GM12878 (cell line): ENCODE measurements at regions not wholly inside any gene's neighbourhood (a gene's known extent, or its start where the extent isn't known, plus 50 kb on each side); places are given as distances from the start of the nearest gene placed in this dataset.

ENCODE experiments used
- ATAC-seq: fragments of 200-7000 bp; cut with Tn5 transposase; 3 replicates; pipeline ENCODE4 v1.9.1; 2020; ENCODE audit warnings: mild to moderate bottlenecking, moderate library complexity
- BruUV-seq: library from RNA; stranded (reverse); fragments of 400-500 nt; replicated peaks from 2 replicates; lab custom pipeline; 2021; lab: Mats Ljungman, UMichigan
- CTCF ChIA-PET: fragments of 300-600 bp; sonication (Branson Sonifier 250); formaldehyde crosslinking; extraction: SDS; loops from one replicate; lab custom pipeline; 2021; ENCODE audit warnings: inconsistent platforms; lab: Yijun Ruan, JAX
- POLR2A ChIA-PET: fragments of 350-600 bp; formaldehyde crosslinking; extraction: SDS; loops from one replicate; lab custom pipeline; 2021; ENCODE audit warnings: inconsistent platforms; lab: Charles Lee
- RAD21 ChIA-PET: fragments of 300-600 bp; sonication (Branson Sonifier 250); formaldehyde crosslinking; loops from one replicate; lab custom pipeline; 2023; ENCODE audit warnings: antibody characterized with exemption; ENCODE audit not compliant: unreplicated experiment; lab: Charles Lee
- SMC1A ChIA-PET: fragments of 300-600 bp; sonication (Branson Sonifier 250); formaldehyde crosslinking; loops from one replicate; lab custom pipeline; 2023; ENCODE audit not compliant: unreplicated experiment, uncharacterized antibody; lab: Charles Lee
- DNase-seq: peaks from one replicate; pipeline ENCODE4 v3.0.0-alpha.2; 2011; ENCODE audit warnings: low read depth, low spot score
- FAIRE-seq: peaks from 3 replicates; lab custom pipeline; 2011; peaks lifted over from hg19 to GRCh38; lab: Jason Lieb, UNC
- H2AFZ ChIP-seq: 2 replicates; pipeline ENCODE4 v1.6.0; 2011; ENCODE audit warnings: low read depth, low read length, control low read depth; ENCODE audit not compliant: control insufficient read depth
- H3K27ac ChIP-seq: 2 replicates; pipeline ENCODE4 v1.5.1; 2011; ENCODE audit warnings: control low read depth; ENCODE audit not compliant: control insufficient read depth, insufficient read depth
- H3K27me3 ChIP-seq, 2 experiments: replicated peaks in 1 of 2; 2 replicates each; pipeline versions ENCODE4 v1.6.0 to v1.6.1; 2011; ENCODE audit warnings: low read length in 1 of 2; ENCODE audit not compliant: control insufficient read depth in 2 of 2, insufficient read depth in 2 of 2
- H3K36me3 ChIP-seq, 2 experiments: 2 replicates each; pipeline ENCODE4 v1.5.1; 2011; ENCODE audit warnings: low read length in 1 of 2; ENCODE audit not compliant: control insufficient read depth in 2 of 2, insufficient read depth in 2 of 2
- H3K4me1 ChIP-seq: 2 replicates; pipeline ENCODE4 v1.6.1; 2011; ENCODE audit warnings: mild to moderate bottlenecking, low read length, moderate library complexity, mixed read lengths; ENCODE audit not compliant: control insufficient read depth, insufficient read depth
- H3K4me2 ChIP-seq: 2 replicates; pipeline ENCODE4 v1.6.0; 2011; ENCODE audit warnings: control low read depth; ENCODE audit not compliant: control insufficient read depth, insufficient read depth
- H3K4me3 ChIP-seq: fragments of 200-600 bp; sonication (generic); 2 replicates; pipeline ENCODE4 v1.5.1; 2016
- H3K79me2 ChIP-seq: 2 replicates; pipeline ENCODE4 v1.6.0; 2011; ENCODE audit warnings: low read length; ENCODE audit not compliant: control insufficient read depth, insufficient read depth
- H3K9ac ChIP-seq: 2 replicates; pipeline ENCODE4 v1.8.0; 2011; ENCODE audit warnings: low read length, control low read depth, mixed read lengths; ENCODE audit not compliant: control insufficient read depth, insufficient read depth
- H3K9me3 ChIP-seq: replicated peaks from 3 replicates; pipeline ENCODE4 v1.5.1; 2011; ENCODE audit warnings: mild to moderate bottlenecking, low read length; ENCODE audit not compliant: control insufficient read depth, insufficient read depth
- H4K20me1 ChIP-seq: 2 replicates; pipeline ENCODE4 v1.6.0; 2011; ENCODE audit not compliant: control insufficient read depth, insufficient read depth
- CEBPB ChIP-seq, 2 experiments: fragments of 150-350 bp in 1 of 2; IDR thresholded peaks; 2 replicates each; pipeline ENCODE4 v1.6.1; 2012 to 2014; ENCODE audit warnings: low read depth in 2 of 2, low read length in 2 of 2, borderline replicate concordance in 1 of 2, inconsistent platforms in 1 of 2
- FOXM1 ChIP-seq: IDR thresholded peaks from 2 replicates; pipeline ENCODE4 v1.6.1; 2012; ENCODE audit warnings: low read depth, mild to moderate bottlenecking, inconsistent platforms, low read length, moderate library complexity
- NFIC ChIP-seq: IDR thresholded peaks from 2 replicates; pipeline ENCODE4 v1.6.1; 2012; ENCODE audit warnings: low read depth, mild to moderate bottlenecking, inconsistent platforms, low read length, moderate library complexity
- SUZ12 ChIP-seq: fragments of 200-600 bp; sonication (generic); IDR thresholded peaks from one replicate; pipeline ENCODE4 v1.6.1; 2018; ENCODE audit warnings: antibody characterized with exemption, mild to moderate bottlenecking; ENCODE audit not compliant: unreplicated experiment
- YBX1 ChIP-seq: fragments of 450-650 bp; IDR thresholded peaks from 2 replicates; pipeline ENCODE4 v1.6.1; 2016; ENCODE audit warnings: antibody characterized with exemption
- ZNF24 ChIP-seq: fragments of 450-650 bp; IDR thresholded peaks from 2 replicates; pipeline ENCODE4 v1.6.1; 2017; ENCODE audit warnings: antibody characterized with exemption, mild to moderate bottlenecking
- ZNF622 ChIP-seq: fragments of 450-650 bp; IDR thresholded peaks from 2 replicates; pipeline ENCODE4 v1.6.1; 2017; ENCODE audit warnings: mild to moderate bottlenecking, inconsistent platforms
- WGBS: methylation state at CpG from one replicate; pipeline ENCODE4 v1.1.6; 2016; ENCODE audit warnings: low lambda C conversion rate; ENCODE audit not compliant: insufficient replicate concordance, insufficient coverage; ENCODE audit errors: missing lambda C conversion rate; 5-methylcytosine and 5-hydroxymethylcytosine counted together
- in situ Hi-C: fragments of 300-500 bp; cut with MboI; formaldehyde crosslinking; loops from 9 replicates; pipeline ENCODE4 v1.14.3; 2018; ENCODE audit warnings: mixed read lengths
- intact Hi-C: fragments of 100-400 bp; cut with micrococcal nuclease; formaldehyde crosslinking; loops from one replicate; pipeline ENCODE4 v1.14.2; 2022; ENCODE audit not compliant: unreplicated experiment
- TF ChIP-seq, protein P1 (sequence below): IDR thresholded peaks from 2 replicates; pipeline ENCODE4 v1.6.1; 2012; ENCODE audit warnings: low read depth, low read length, improper control_type of control experiment

DNA sequence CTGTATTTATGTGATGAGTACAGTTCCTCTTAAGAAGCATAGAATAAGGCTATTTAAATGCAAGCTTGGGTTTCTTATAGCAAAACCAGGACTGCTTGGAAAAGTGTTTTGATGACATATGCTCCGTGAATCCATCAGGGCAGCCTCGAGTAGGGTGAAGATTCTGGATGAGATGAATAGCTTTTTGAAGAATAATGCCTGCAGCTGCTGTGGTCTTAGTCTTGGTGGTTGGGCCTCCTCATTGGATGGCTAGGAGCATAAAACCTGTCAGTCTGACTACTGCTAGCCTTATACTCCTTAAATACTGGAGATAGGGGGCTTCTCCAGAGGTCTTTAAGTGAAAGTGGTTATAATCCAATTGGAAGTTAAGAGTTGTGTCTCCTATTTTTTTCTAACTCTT lies 704.3 kb downstream of the FGF9 start (continued):
- no peak for TF ChIP-seq SUZ12

DNA sequence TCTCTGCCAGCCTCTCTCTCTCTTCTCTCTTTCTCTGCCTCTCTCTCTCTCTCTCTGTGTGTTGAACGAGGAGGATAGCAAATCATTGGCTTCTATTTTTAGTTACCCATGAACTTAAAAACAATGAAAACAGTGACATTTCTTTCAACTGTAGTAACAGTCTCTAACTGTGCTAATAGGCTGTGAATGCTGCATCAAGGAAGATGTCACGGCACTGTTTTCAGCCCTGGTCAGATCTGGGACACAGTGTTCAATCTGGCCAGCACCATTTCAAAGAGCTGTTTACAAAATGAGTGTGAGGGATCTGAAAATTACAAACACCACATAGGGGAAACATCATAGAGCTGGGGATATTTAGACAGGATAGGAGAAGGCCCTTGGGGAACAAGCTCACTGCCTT lies 717.0 kb downstream of the FGF9 start:
- Histone ChIP-seq H3K36me3 (no peaks in the 10 kb centered on the region), H4K20me1 (no peaks in the 10 kb centered on the region), H3K9me3 (no peaks in the 10 kb centered on the region), H3K27ac (no peak overlapping the region), H3K4me1 (no peaks in the 10 kb centered on the region), H3K9ac (no peak overlapping the region), H3K27me3 (no peaks in the 10 kb centered on the region), H3K79me2 (no peaks in the 10 kb centered on the region), H3K4me2 (no peak overlapping the region), H2AFZ (no peak overlapping the region), H3K4me3 (no peak overlapping the region)
- ATAC-seq = no peak
- ChIA-PET POLR2A (no interaction called here), CTCF (no interaction called here), SMC1A (no interaction called here), RAD21 (no interaction called here)
- in situ Hi-C loops (no loop called here), intact Hi-C loops (no loop called here)
- BruUV-seq = no TSS peak
- DNase-seq = no peak
- no peak for TF ChIP-seq NFIC
- no peak for TF ChIP-seq ZNF622
- TF ChIP-seq ZNF24 = no peak
- no peak for TF ChIP-seq CEBPB (IDR thresholded peaks at IDR 0.05; ENCODE audit: borderline replicate concordance in 1 of 2, low read depth in 2 of 2, low read length in 2 of 2)
- TF ChIP-seq, protein P1, sequence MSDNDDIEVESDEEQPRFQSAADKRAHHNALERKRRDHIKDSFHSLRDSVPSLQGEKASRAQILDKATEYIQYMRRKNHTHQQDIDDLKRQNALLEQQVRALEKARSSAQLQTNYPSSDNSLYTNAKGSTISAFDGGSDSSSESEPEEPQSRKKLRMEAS = no peak
- TF ChIP-seq FOXM1 = no peak
- no peak for TF ChIP-seq YBX1
- WGBS = 0% methylated on average over 2 of the region's 2 CpGs
- no peak for FAIRE-seq
